HCT116 (cell line): ENCODE measurements at regions not wholly inside any gene's neighbourhood (a gene's known extent, or its start where the extent isn't known, plus 50 kb on each side); places are given as distances from the start of the nearest gene placed in this dataset.

ENCODE experiments used
- ATAC-seq: fragments of 200-7000 bp; cut with Tn5 transposase; 2 replicates; pipeline ENCODE4 v1.9.1; 2020; ENCODE audit warnings: mild to moderate bottlenecking, moderate library complexity
- BruUV-seq: library from RNA; stranded (reverse); fragments of 400-500 nt; replicated peaks from 2 replicates; lab custom pipeline; 2021; lab: Mats Ljungman, UMichigan
- CTCF ChIA-PET: fragments of 300-600 bp; sonication (Branson Sonifier 250); formaldehyde crosslinking; loops from one replicate; lab custom pipeline; 2021; ENCODE audit warnings: antibody characterized with exemption; lab: Charles Lee
- POLR2A ChIA-PET: fragments of 300-600, 350-600 bp; sonication (Branson Sonifier 250); formaldehyde crosslinking; loops from one replicate; lab custom pipeline; 2021; ENCODE audit warnings: antibody characterized with exemption; lab: Charles Lee
- RAD21 ChIA-PET, 2 experiments: fragments of 300-600 bp; sonication (Branson Sonifier 250); formaldehyde crosslinking; loops; one replicate each; lab custom pipeline; 2023; ENCODE audit warnings: low total read pairs in 2 of 2; ENCODE audit not compliant: uncharacterized antibody in 2 of 2, unreplicated experiment in 2 of 2, low non-redundant PET in 1 of 2; lab: Charles Lee
- DNase-seq: peaks from one replicate; pipeline ENCODE4 v3.0.0-alpha.2; 2010; ENCODE audit warnings: low read depth, low spot score
- H2AFZ ChIP-seq: fragments of 200-600 bp; shearing (Covaris generic), sonication (generic); 2 replicates; pipeline ENCODE4 v1.6.1; 2017; ENCODE audit warnings: low read depth, mixed run types, mixed read lengths, antibody characterized with exemption, low read length; ENCODE audit not compliant: poor library complexity, severe bottlenecking
- H3K27ac ChIP-seq: 2 replicates; pipeline ENCODE4 v1.5.1; 2012; ENCODE audit warnings: low read depth, low read length
- H3K27me3 ChIP-seq: fragments of 200-600 bp; sonication (generic); 2 replicates; pipeline ENCODE4 v1.6.1; 2016; ENCODE audit warnings: mixed run types, low read length, mixed read lengths; ENCODE audit not compliant: insufficient read depth
- H3K36me3 ChIP-seq, 2 experiments: fragments of 200-500 bp in 1 of 2; fragments of 200-600 bp in 1 of 2; sonication (Bioruptor generic) in 1 of 2; sonication (generic) in 1 of 2; 2 replicates each; pipeline versions ENCODE4 v1.5.1 to v1.6.1; 2014 to 2016; ENCODE audit warnings: low read length in 2 of 2, inconsistent platforms in 1 of 2, mixed read lengths in 1 of 2, mixed run types in 1 of 2; ENCODE audit not compliant: insufficient read depth in 2 of 2, control insufficient read depth in 1 of 2
- H3K4me1 ChIP-seq, 2 experiments: fragments of 200-600 bp in 1 of 2; sonication (generic) in 1 of 2; 2 replicates each; pipeline versions ENCODE4 v1.5.1 to v1.6.1; 2012 to 2017; ENCODE audit warnings: low read length in 2 of 2, inconsistent platforms in 1 of 2, mild to moderate bottlenecking in 1 of 2, mixed read lengths in 1 of 2, mixed run types in 1 of 2, moderate library complexity in 1 of 2; ENCODE audit not compliant: insufficient read depth in 2 of 2, control insufficient read depth in 1 of 2
- H3K4me2 ChIP-seq: fragments of 200-600 bp; sonication (generic); 2 replicates; pipeline ENCODE4 v1.6.1; 2017; ENCODE audit warnings: mixed run types, low read length, mixed read lengths
- H3K4me3 ChIP-seq, 2 experiments: fragments of 200-600 bp in 1 of 2; sonication (generic) in 1 of 2; replicated peaks in 1 of 2; 2 replicates each; pipeline ENCODE4 v1.5.1; 2011 to 2016; ENCODE audit warnings: low read length in 2 of 2, control low read depth in 1 of 2, low read depth in 1 of 2, mild to moderate bottlenecking in 1 of 2, mixed read lengths in 1 of 2, mixed run types in 1 of 2
- H3K79me2 ChIP-seq: fragments of 200-600 bp; sonication (generic); 2 replicates; pipeline ENCODE4 v1.6.1; 2017; ENCODE audit warnings: mild to moderate bottlenecking, mixed run types, low read length, moderate library complexity, mixed read lengths; ENCODE audit not compliant: insufficient read depth
- H3K9ac ChIP-seq: fragments of 200-600 bp; sonication (generic); 2 replicates; pipeline ENCODE4 v1.6.1; 2016; ENCODE audit warnings: low read length, mixed read lengths
- H3K9me2 ChIP-seq: fragments of 200-600 bp; sonication (generic), shearing (Covaris generic); 2 replicates; pipeline ENCODE4 v1.6.1; 2017; ENCODE audit warnings: mixed run types, mild to moderate bottlenecking, moderate library complexity; ENCODE audit not compliant: insufficient read depth
- H3K9me3 ChIP-seq, 2 experiments: fragments of 200-500 bp in 1 of 2; fragments of 200-600 bp in 1 of 2; sonication (Bioruptor generic) in 1 of 2; sonication (generic) in 1 of 2; 2 replicates each; pipeline ENCODE4 v1.6.1; 2014 to 2017; ENCODE audit warnings: low read length in 2 of 2, mixed read lengths in 2 of 2, inconsistent platforms in 1 of 2, low read depth in 1 of 2, mild to moderate bottlenecking in 1 of 2, mixed run types in 1 of 2, moderate library complexity in 1 of 2; ENCODE audit not compliant: control insufficient read depth in 1 of 2, insufficient read depth in 1 of 2
- H4K20me1 ChIP-seq: fragments of 200-600 bp; sonication (generic), shearing (Covaris generic); 2 replicates; pipeline ENCODE4 v1.6.1; 2017; ENCODE audit warnings: mixed run types, mild to moderate bottlenecking, moderate library complexity; ENCODE audit not compliant: insufficient read depth
- CBX3 ChIP-seq: IDR thresholded peaks from 2 replicates; pipeline ENCODE4 v1.6.1; 2012; ENCODE audit warnings: low read depth
- CEBPB ChIP-seq: IDR thresholded peaks from 2 replicates; pipeline ENCODE4 v1.6.1; 2012; ENCODE audit warnings: low read depth
- ELF1 ChIP-seq: IDR thresholded peaks from 2 replicates; pipeline ENCODE4 v1.6.1; 2012; ENCODE audit warnings: low read depth, borderline replicate concordance
- EZH2 ChIP-seq: fragments of 200-600 bp; sonication (generic); IDR thresholded peaks from 2 replicates; pipeline ENCODE4 v1.6.1; 2017; ENCODE audit warnings: antibody characterized with exemption, mixed run types
- EZH2phosphoT487 ChIP-seq: fragments of 200-600 bp; IDR thresholded peaks from 2 replicates; pipeline ENCODE4 v1.6.1; 2018; ENCODE audit warnings: antibody characterized with exemption, borderline replicate concordance
- FOSL1 ChIP-seq: IDR thresholded peaks from 2 replicates; pipeline ENCODE4 v1.6.1; 2012; ENCODE audit warnings: low read depth
- JUND ChIP-seq: IDR thresholded peaks from 2 replicates; pipeline ENCODE4 v1.6.1; 2012
- POLR2A ChIP-seq: IDR thresholded peaks from 2 replicates; pipeline ENCODE4 v1.7.0; 2011; ENCODE audit warnings: borderline replicate concordance; ENCODE audit not compliant: insufficient read depth, insufficient read length; ENCODE audit errors: extremely low read depth
- SIN3A ChIP-seq: IDR thresholded peaks from 2 replicates; pipeline ENCODE4 v1.6.1; 2012; ENCODE audit warnings: low read depth
- SP1 ChIP-seq: IDR thresholded peaks from 2 replicates; pipeline ENCODE4 v1.6.1; 2012; ENCODE audit warnings: low read depth
- SRF ChIP-seq: IDR thresholded peaks from 2 replicates; pipeline ENCODE4 v1.6.1; 2012; ENCODE audit warnings: low read depth
- TCF7L2 ChIP-seq: IDR thresholded peaks from 2 replicates; pipeline ENCODE4 v1.7.0; 2011; ENCODE audit warnings: borderline replicate concordance, inconsistent platforms; ENCODE audit not compliant: insufficient read depth, insufficient read length; ENCODE audit errors: extremely low read depth
- YY1 ChIP-seq: IDR thresholded peaks from 2 replicates; pipeline ENCODE4 v1.6.1; 2011; ENCODE audit warnings: low read length, low read depth, moderate library complexity, mild to moderate bottlenecking; ENCODE audit not compliant: insufficient replicate concordance; ENCODE audit errors: extremely low read depth
- ZFX ChIP-seq: fragments of 450-650 bp; IDR thresholded peaks from 2 replicates; pipeline ENCODE4 v1.6.1; 2017
- intact Hi-C: fragments of 100-400 bp; cut with micrococcal nuclease; formaldehyde crosslinking; loops from 2 replicates; pipeline ENCODE4 v1.10.0; 2022
- TF ChIP-seq, protein P1 (sequence below): IDR thresholded peaks from 2 replicates; pipeline ENCODE4 v1.6.1; 2012
- TF ChIP-seq, protein P2 (sequence below): IDR thresholded peaks from 2 replicates; pipeline ENCODE4 v1.6.1; 2011; ENCODE audit warnings: mild to moderate bottlenecking, low read length, moderate library complexity; ENCODE audit not compliant: insufficient replicate concordance; ENCODE audit errors: extremely low read depth

- H3K4me2 ChIP-seq, result peak overlapping the region; percentile 59
- POLR2A ChIA-PET, result no interaction called here
- TF ChIP-seq, protein P1, sequence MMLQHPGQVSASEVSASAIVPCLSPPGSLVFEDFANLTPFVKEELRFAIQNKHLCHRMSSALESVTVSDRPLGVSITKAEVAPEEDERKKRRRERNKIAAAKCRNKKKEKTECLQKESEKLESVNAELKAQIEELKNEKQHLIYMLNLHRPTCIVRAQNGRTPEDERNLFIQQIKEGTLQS, result no peak
- no peak for TF ChIP-seq SIN3A
- TF ChIP-seq EZH2phosphoT487, result no peak
- TF ChIP-seq SRF, result no peak
- peak; percentile 28; the same call in 1 of the 2 replicates for TF ChIP-seq SP1
- TF ChIP-seq JUND, result peak; percentile 55
- 0 out of 2 replicates have a peak, but pooled peaks have one; percentile 17 for TF ChIP-seq CEBPB
- peak; percentile 44 for TF ChIP-seq FOSL1
- TF ChIP-seq CBX3, result peak; percentile 64
- no peak for TF ChIP-seq ELF1
- no peak for TF ChIP-seq ZFX
Observed at GRCh38 chr3:177443469-177443868, 246.2 kb upstream of the TBL1XR1 start.

DNA sequence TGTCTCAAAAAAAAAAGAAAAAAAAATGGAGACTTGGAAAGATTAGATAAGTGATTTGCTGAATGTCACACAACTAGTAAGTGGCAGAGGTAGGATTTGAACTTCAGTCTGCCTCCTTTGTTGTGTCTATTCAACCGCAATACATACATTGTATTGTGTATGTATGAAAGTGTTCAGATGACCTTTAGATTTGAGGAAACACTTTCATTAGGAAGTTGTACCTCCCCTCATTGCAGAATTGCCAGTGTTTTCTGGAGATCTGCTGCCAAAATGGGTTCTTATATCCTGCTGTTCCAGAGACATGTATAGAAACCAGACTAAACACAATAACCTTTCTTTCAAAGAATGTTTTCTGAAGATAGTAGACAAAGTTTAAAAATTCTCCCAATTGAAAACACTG is 247.4 kb upstream of the TBL1XR1 start:
- ChIA-PET CTCF (no interaction called here), RAD21 (no interaction called here), POLR2A (no interaction called here)
- no peak for ATAC-seq
- H3K27me3 ChIP-seq, result no peaks in the 10 kb centered on the region
- no TSS peak for BruUV-seq
- no peak overlapping the region for H2AFZ ChIP-seq
- no peak overlapping the region for H3K9ac ChIP-seq
- TF ChIP-seq TCF7L2, result no peak
- no peak for TF ChIP-seq SP1
- no peak for TF ChIP-seq EZH2
- TF ChIP-seq EZH2phosphoT487, result no peak
- no peak for TF ChIP-seq SRF
- TF ChIP-seq, protein P2, sequence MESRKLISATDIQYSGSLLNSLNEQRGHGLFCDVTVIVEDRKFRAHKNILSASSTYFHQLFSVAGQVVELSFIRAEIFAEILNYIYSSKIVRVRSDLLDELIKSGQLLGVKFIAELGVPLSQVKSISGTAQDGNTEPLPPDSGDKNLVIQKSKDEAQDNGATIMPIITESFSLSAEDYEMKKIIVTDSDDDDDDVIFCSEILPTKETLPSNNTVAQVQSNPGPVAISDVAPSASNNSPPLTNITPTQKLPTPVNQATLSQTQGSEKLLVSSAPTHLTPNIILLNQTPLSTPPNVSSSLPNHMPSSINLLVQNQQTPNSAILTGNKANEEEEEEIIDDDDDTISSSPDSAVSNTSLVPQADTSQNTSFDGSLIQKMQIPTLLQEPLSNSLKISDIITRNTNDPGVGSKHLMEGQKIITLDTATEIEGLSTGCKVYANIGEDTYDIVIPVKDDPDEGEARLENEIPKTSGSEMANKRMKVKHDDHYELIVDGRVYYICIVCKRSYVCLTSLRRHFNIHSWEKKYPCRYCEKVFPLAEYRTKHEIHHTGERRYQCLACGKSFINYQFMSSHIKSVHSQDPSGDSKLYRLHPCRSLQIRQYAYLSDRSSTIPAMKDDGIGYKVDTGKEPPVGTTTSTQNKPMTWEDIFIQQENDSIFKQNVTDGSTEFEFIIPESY, result no peak
- TF ChIP-seq POLR2A, result no peak
- TF ChIP-seq JUND, result no peak
- no peak for TF ChIP-seq YY1
- no peak for TF ChIP-seq CBX3
- TF ChIP-seq, all 23 proteins: peak for 0
- no peaks in the 10 kb centered on the region for H3K79me2 ChIP-seq
- DNase-seq, result no peak
- no peaks in the 10 kb centered on the region for H3K9me3 ChIP-seq
- H3K4me3 ChIP-seq, result no peak overlapping the region
- no peak overlapping the region for H3K27ac ChIP-seq
- intact Hi-C loops, result no loop called here
- no peaks in the 10 kb centered on the region for H3K9me2 ChIP-seq
- no peak overlapping the region for H3K4me2 ChIP-seq
- no peaks in the 10 kb centered on the region for H3K36me3 ChIP-seq
- peaks cover 19 to 22% of the 10 kb centered on the region in 2 experiments; a peak in 3 of 4 replicates for H3K4me1 ChIP-seq
- no peaks in the 10 kb centered on the region for H4K20me1 ChIP-seq

More at GRCh38 chr3:177443469-177443868, 246.2 kb upstream of the TBL1XR1 start:
- H3K9ac ChIP-seq, result no peak overlapping the region
- H4K20me1 ChIP-seq, result no peaks in the 10 kb centered on the region
- H3K9me3 ChIP-seq, result no peaks in the 10 kb centered on the region
- peaks cover 18 to 21% of the 10 kb centered on the region in 2 experiments; a peak in 3 of 4 replicates for H3K4me1 ChIP-seq
- H3K27me3 ChIP-seq, result no peaks in the 10 kb centered on the region
- H3K79me2 ChIP-seq, result no peaks in the 10 kb centered on the region
- no peak overlapping the region for H3K27ac ChIP-seq
- H3K9me2 ChIP-seq, result no peaks in the 10 kb centered on the region
- intact Hi-C loops, result no loop called here
- no peaks in the 10 kb centered on the region for H3K36me3 ChIP-seq
- no peak overlapping the region for H3K4me3 ChIP-seq
- ChIA-PET CTCF (no interaction called here), RAD21 (interaction anchor here in 1 of 2 experiments (0.5 kb wide), 1 partner anchor 11 kb away, joined by 3 read pairs; no protein-coding TSS in a partner anchor)
- DNase-seq (peak; percentile 19), ATAC-seq (peak; percentile 58)
- H2AFZ ChIP-seq, result peak overlapping the region; percentile 89
- BruUV-seq, result no TSS peak
